ENCODE measurements at regions not wholly inside any gene's neighbourhood (a gene's known extent, or its start where the extent isn't known, plus 50 kb on each side); places are given as distances from the start of the nearest gene placed in this dataset.

GRCh38 chr2:526918-527317 is 150.3 kb downstream of the TMEM18 start:
- H3K27ac ChIP-seq, result no peak overlapping the region
- TF ChIP-seq EP300 (IDR thresholded peaks at IDR 0.05) (no peak), POLR2AphosphoS5 (IDR thresholded peaks at IDR 0.05) (no peak), POLR2A (IDR thresholded peaks at IDR 0.05) (no peak), CTCF (IDR thresholded peaks at IDR 0.05) (no peak)
- WGBS, 2 donors, result 94 to 97% methylated on average over 5 of the region's 5 CpGs
- no peak overlapping the region for H3K4me3 ChIP-seq
- intact Hi-C loops (cut with DNase I), result no loop called here
- no peaks in the 10 kb centered on the region for H3K27me3 ChIP-seq
- no peak for DNase-seq
- no peaks in the 10 kb centered on the region for H3K4me1 ChIP-seq
- no peaks in the 10 kb centered on the region for H3K36me3 ChIP-seq
- H3K9me3 ChIP-seq, result peaks cover 0 to 3% (median 1%) of the 10 kb centered on the region in 4 donors

- Histone ChIP-seq H3K36me3 (no peaks in the 10 kb centered on the region), H3K4me1 (no peaks in the 10 kb centered on the region), H3K9me3 (no peaks in the 10 kb centered on the region), H3K4me3 (no peak overlapping the region), H3K27me3 (no peaks in the 10 kb centered on the region), H3K27ac (no peak overlapping the region)
- no peak for TF ChIP-seq POLR2AphosphoS5 (IDR thresholded peaks at IDR 0.05)
- no peak for TF ChIP-seq EP300 (IDR thresholded peaks at IDR 0.05)
- TF ChIP-seq POLR2A (IDR thresholded peaks at IDR 0.05), result no peak
- no peak for TF ChIP-seq CTCF (IDR thresholded peaks at IDR 0.05)
- DNase-seq, result no peak
- 93 to 94% methylated on average over 10 of the region's 10 CpGs for WGBS, 2 donors
- intact Hi-C loops (cut with DNase I), result no loop called here
These were observed 151.6 kb downstream of the TMEM18 start for GRCh38 chr2:525611-526010.

GRCh38 chr2:525021-525420 is 152.2 kb downstream of the TMEM18 start:
- WGBS, 2 donors, result 86 to 90% methylated on average over 7 of the region's 7 CpGs
- Histone ChIP-seq H3K36me3 (no peaks in the 10 kb centered on the region), H3K4me1 (no peaks in the 10 kb centered on the region), H3K27me3 (no peaks in the 10 kb centered on the region), H3K4me3 (no peak overlapping the region), H3K9me3 (no peaks in the 10 kb centered on the region), H3K27ac (no peak overlapping the region)
- no peak for TF ChIP-seq CTCF (IDR thresholded peaks at IDR 0.05)
- no peak for TF ChIP-seq POLR2A (IDR thresholded peaks at IDR 0.05)
- TF ChIP-seq POLR2AphosphoS5 (IDR thresholded peaks at IDR 0.05), result no peak
- no peak for TF ChIP-seq EP300 (IDR thresholded peaks at IDR 0.05)
- intact Hi-C loops (cut with DNase I), result no loop called here
- no peak for DNase-seq

- Histone ChIP-seq H3K27me3 (no peaks in the 10 kb centered on the region), H3K9me3 (no peaks in the 10 kb centered on the region), H3K4me1 (no peaks in the 10 kb centered on the region), H3K27ac (no peak overlapping the region), H3K36me3 (no peaks in the 10 kb centered on the region), H3K4me3 (no peak overlapping the region)
- intact Hi-C loops (cut with DNase I), result no loop called here
- no peak for TF ChIP-seq EP300 (IDR thresholded peaks at IDR 0.05)
- no peak for TF ChIP-seq CTCF (IDR thresholded peaks at IDR 0.05)
- no peak for TF ChIP-seq POLR2A (IDR thresholded peaks at IDR 0.05)
- no peak for TF ChIP-seq POLR2AphosphoS5 (IDR thresholded peaks at IDR 0.05)
- WGBS, 2 donors, result 58 to 67% methylated on average over 3 of the region's 3 CpGs
- no peak for DNase-seq
These were observed 152.8 kb downstream of the TMEM18 start for GRCh38 chr2:524442-524841.

- Histone ChIP-seq H3K4me3 (no peak overlapping the region), H3K27ac (no peak overlapping the region), H3K36me3 (no peaks in the 10 kb centered on the region), H3K4me1 (no peaks in the 10 kb centered on the region), H3K27me3 (no peaks in the 10 kb centered on the region), H3K9me3 (no peaks in the 10 kb centered on the region)
- DNase-seq, result no peak
- no peak for TF ChIP-seq EP300 (IDR thresholded peaks at IDR 0.05)
- TF ChIP-seq CTCF (IDR thresholded peaks at IDR 0.05), result no peak
- no peak for TF ChIP-seq POLR2AphosphoS5 (IDR thresholded peaks at IDR 0.05)
- no peak for TF ChIP-seq POLR2A (IDR thresholded peaks at IDR 0.05)
- WGBS, 2 donors, result 79 to 81% methylated on average over 12 of the region's 12 CpGs
- intact Hi-C loops (cut with DNase I), result no loop called here
These were observed 153.4 kb downstream of the TMEM18 start for GRCh38 chr2:523698-524270.

All from sigmoid colon (tissue), 6 donors.